Naive thymus-derived CD4-positive, alpha-beta T cell (primary cell): ENCODE measurements at regions not wholly inside any gene's neighbourhood (a gene's known extent, or its start where the extent isn't known, plus 50 kb on each side); places are given as distances from the start of the nearest gene placed in this dataset.
A peak's percentile ranks its signal among the peaks of the same experiment; 100 is the strongest.

Experiments used
- ATAC-seq: fragments of 150-1000 bp; cut with Tn5 transposase; 2 replicates; pipeline ENCODE4 v1.10.0; 2021; ENCODE audit warnings: mild to moderate bottlenecking, moderate library complexity
- CTCF ChIA-PET: fragments of 350-600 bp; sonication (Branson Sonifier 250); formaldehyde crosslinking; loops from one replicate; lab custom pipeline; 2021; ENCODE audit warnings: antibody characterized with exemption; lab: Charles Lee
- POLR2A ChIA-PET: fragments of 350-600 bp; sonication (Branson Sonifier 250); formaldehyde crosslinking; loops from one replicate; lab custom pipeline; 2021; ENCODE audit warnings: antibody characterized with exemption, inconsistent platforms; lab: Charles Lee
- DNase-seq, 9 donors: peaks; one replicate each; pipeline versions ENCODE4 v3.0.0 to v3.0.0-alpha.2; 2020 to 2022; ENCODE audit warnings: mixed read lengths in 1 of 9
- H3K27ac ChIP-seq: one replicate; pipeline ENCODE4 v1.7.0; 2013; ENCODE audit warnings: mild to moderate bottlenecking, low read depth, low read length, moderate library complexity
- H3K27me3 ChIP-seq, 2 donors: one replicate each; pipeline ENCODE4 v1.7.0; 2013; ENCODE audit warnings: low read length in 2 of 2, mild to moderate bottlenecking in 2 of 2, moderate library complexity in 2 of 2; ENCODE audit not compliant: control insufficient read depth in 2 of 2, insufficient read depth in 2 of 2
- H3K36me3 ChIP-seq, 3 experiments: 1 replicate in 2 of 3; 2 replicates in 1 of 3; pipeline ENCODE4 v1.7.0; 2013; ENCODE audit warnings: low read length in 3 of 3, mild to moderate bottlenecking in 3 of 3, moderate library complexity in 1 of 3; ENCODE audit not compliant: insufficient read depth in 3 of 3, control insufficient read depth in 2 of 3
- H3K4me1 ChIP-seq, 2 donors: one replicate each; pipeline ENCODE4 v1.7.0; 2013; ENCODE audit warnings: low read length in 2 of 2, mild to moderate bottlenecking in 2 of 2, moderate library complexity in 1 of 2; ENCODE audit not compliant: control insufficient read depth in 2 of 2, insufficient read depth in 2 of 2
- H3K4me3 ChIP-seq: 2 replicates; pipeline ENCODE4 v1.7.0; 2013; ENCODE audit warnings: mild to moderate bottlenecking, low read length
- H3K9me3 ChIP-seq, 3 experiments: 1 replicate in 2 of 3; 2 replicates in 1 of 3; pipeline ENCODE4 v1.7.0; 2013; ENCODE audit warnings: low read length in 3 of 3; ENCODE audit not compliant: control insufficient read depth in 2 of 3
- H3K27ac Mint-ChIP-seq, 9 donors: one replicate each; pipeline ENCODE4 v1.8.0; 2020 to 2022; ENCODE audit warnings: mixed read lengths in 9 of 9, mild to moderate bottlenecking in 8 of 9, moderate library complexity in 5 of 9, inconsistent platforms in 2 of 9
- H3K27me3 Mint-ChIP-seq, 5 donors: one replicate each; pipeline ENCODE4 v1.8.0; 2021 to 2022; ENCODE audit warnings: mixed read lengths in 5 of 5, mild to moderate bottlenecking in 1 of 5
- H3K36me3 Mint-ChIP-seq, 5 donors: one replicate each; pipeline ENCODE4 v1.8.0; 2020 to 2022; ENCODE audit warnings: mixed read lengths in 5 of 5, mild to moderate bottlenecking in 3 of 5, inconsistent platforms in 1 of 5
- H3K4me1 Mint-ChIP-seq, 7 donors: one replicate each; pipeline ENCODE4 v1.8.0; 2020 to 2022; ENCODE audit warnings: mixed read lengths in 7 of 7, mild to moderate bottlenecking in 3 of 7, inconsistent platforms in 1 of 7
- H3K4me3 Mint-ChIP-seq, 10 donors: one replicate each; pipeline ENCODE4 v1.8.0; 2020 to 2022; ENCODE audit warnings: mild to moderate bottlenecking in 10 of 10, mixed read lengths in 10 of 10, moderate library complexity in 6 of 10, inconsistent platforms in 2 of 10
- H3K9me3 Mint-ChIP-seq, 11 donors: one replicate each; pipeline ENCODE4 v1.8.0; 2020 to 2022; ENCODE audit warnings: mixed read lengths in 11 of 11, mild to moderate bottlenecking in 4 of 11, inconsistent platforms in 1 of 11, moderate library complexity in 1 of 11
- intact Hi-C, 2 donors: fragments of 100-400 bp; cut with micrococcal nuclease; formaldehyde crosslinking; loops; one replicate each; pipeline ENCODE4 v1.15.1; 2023

DNA sequence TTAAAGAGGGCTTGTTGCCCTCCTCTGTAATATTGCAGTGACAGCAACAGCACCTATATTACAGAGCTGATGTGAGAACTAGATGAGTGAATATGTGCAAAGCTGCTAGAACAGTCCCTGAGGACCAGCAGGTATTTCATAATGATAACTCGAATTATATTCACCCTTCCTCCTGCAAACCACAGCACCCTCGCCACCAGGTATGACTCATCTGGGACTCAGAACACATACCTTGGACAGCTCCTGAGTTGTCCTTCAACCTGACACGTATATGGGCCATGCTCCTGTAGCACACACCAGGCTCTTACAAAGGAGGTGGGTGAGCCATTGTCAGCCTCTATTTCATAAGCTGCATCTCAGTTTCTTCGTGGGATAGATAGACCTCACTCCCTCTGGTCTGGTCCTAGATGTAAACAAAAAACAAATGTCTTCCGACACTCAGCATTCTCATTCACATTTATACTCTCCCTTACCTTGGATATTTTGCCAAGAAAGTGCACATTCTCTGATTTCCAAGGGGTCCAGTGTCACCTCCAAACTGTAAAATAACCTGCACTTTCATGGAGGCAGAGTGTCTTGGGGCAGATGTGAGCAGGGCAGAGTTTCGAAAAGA is 124.5 kb downstream of the TLE3 start:
- Histone ChIP-seq H3K27me3 (no peaks in the 10 kb centered on the region), H3K4me3 (no peak overlapping the region), H3K36me3 (no peaks in the 10 kb centered on the region), H3K27ac (no peak overlapping the region), H3K9me3 (no peaks in the 10 kb centered on the region), H3K4me1 (no peaks in the 10 kb centered on the region)
- ATAC-seq: no peak
- Mint-ChIP-seq H3K9me3 (peaks cover 0 to 8% (median 0%) of the 10 kb centered on the region in 11 donors), H3K4me3 (no peak overlapping the region), H3K4me1 (no peaks in the 10 kb centered on the region), H3K36me3 (no peaks in the 10 kb centered on the region), H3K27ac (no peak overlapping the region), H3K27me3 (peaks cover 5 to 39% (median 36%) of the 10 kb centered on the region in 5 donors)
- ChIA-PET CTCF (no interaction called here), POLR2A (interaction anchor here (0.7 kb wide), 1 partner anchor 40 kb away, joined by 3 read pairs; no protein-coding TSS in a partner anchor)
- intact Hi-C loops: no loop called here
- peak in 1 of 9 donors; percentile 35 for DNase-seq

DNA sequence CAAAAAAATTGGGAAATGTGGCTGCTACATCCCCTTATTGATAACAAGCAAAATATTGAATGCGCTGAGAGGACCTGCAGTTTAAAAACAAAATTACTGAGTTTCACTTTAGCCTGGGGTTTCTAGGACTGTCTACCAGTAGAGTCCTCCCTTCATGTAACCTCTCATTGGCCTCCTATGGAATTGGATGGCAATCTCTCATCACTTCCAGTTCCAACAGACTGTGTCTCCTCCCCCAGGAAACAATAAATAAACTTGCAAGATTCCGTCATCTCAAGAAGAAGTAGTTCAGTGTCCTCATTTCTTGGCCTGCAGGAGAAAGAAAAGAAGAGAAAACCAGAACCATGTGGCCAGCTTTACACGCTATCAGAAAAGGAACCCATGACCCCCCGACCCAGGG is 123.8 kb downstream of the TLE3 start:
- Histone ChIP-seq H3K27me3 (no peaks in the 10 kb centered on the region), H3K4me3 (no peak overlapping the region), H3K4me1 (no peaks in the 10 kb centered on the region), H3K9me3 (no peaks in the 10 kb centered on the region), H3K27ac (no peak overlapping the region), H3K36me3 (no peaks in the 10 kb centered on the region)
- no peaks in the 10 kb centered on the region for H3K4me1 Mint-ChIP-seq
- ATAC-seq: no peak
- no peak overlapping the region for H3K27ac Mint-ChIP-seq
- CTCF ChIA-PET: no interaction called here
- peaks cover 0 to 8% (median 0%) of the 10 kb centered on the region in 11 donors for H3K9me3 Mint-ChIP-seq
- no peak for DNase-seq
- POLR2A ChIA-PET: no interaction called here
- H3K27me3 Mint-ChIP-seq: peaks cover 5 to 39% (median 36%) of the 10 kb centered on the region in 5 donors
- no peaks in the 10 kb centered on the region for H3K36me3 Mint-ChIP-seq
- no peak overlapping the region for H3K4me3 Mint-ChIP-seq
- intact Hi-C loops: no loop called here

- Mint-ChIP-seq H3K4me1 (no peaks in the 10 kb centered on the region), H3K27me3 (peaks cover 5 to 38% (median 36%) of the 10 kb centered on the region in 5 donors), H3K27ac (no peak overlapping the region), H3K36me3 (no peaks in the 10 kb centered on the region), H3K4me3 (no peak overlapping the region), H3K9me3 (peaks cover 0 to 8% (median 0%) of the 10 kb centered on the region in 11 donors)
- DNase-seq (no peak), ATAC-seq (no peak)
- no peaks in the 10 kb centered on the region for H3K9me3 ChIP-seq
- intact Hi-C loops: no loop called here
- H3K4me3 ChIP-seq: no peak overlapping the region
- H3K27me3 ChIP-seq: no peaks in the 10 kb centered on the region
- no peaks in the 10 kb centered on the region for H3K36me3 ChIP-seq
- ChIA-PET CTCF (no interaction called here), POLR2A (no interaction called here)
- no peak overlapping the region for H3K27ac ChIP-seq
- no peaks in the 10 kb centered on the region for H3K4me1 ChIP-seq
Measured at GRCh38 chr15:69974321-69974720, 123.4 kb downstream of the TLE3 start.

- Histone ChIP-seq H3K27ac (no peak overlapping the region), H3K27me3 (no peaks in the 10 kb centered on the region), H3K4me1 (no peaks in the 10 kb centered on the region), H3K4me3 (no peak overlapping the region), H3K9me3 (no peaks in the 10 kb centered on the region), H3K36me3 (no peaks in the 10 kb centered on the region)
- Mint-ChIP-seq H3K4me1 (no peaks in the 10 kb centered on the region), H3K27ac (no peak overlapping the region), H3K4me3 (no peak overlapping the region), H3K27me3 (peaks cover 10 to 47% (median 34%) of the 10 kb centered on the region in 5 donors), H3K36me3 (no peaks in the 10 kb centered on the region), H3K9me3 (peaks cover 0 to 8% (median 0%) of the 10 kb centered on the region in 11 donors)
- ChIA-PET POLR2A (interaction anchor here (0.6 kb wide), 1 partner anchor 120 kb away, joined by 3 read pairs; no protein-coding TSS in a partner anchor), CTCF (interaction anchor here (0.8 to 1.1 kb wide), 2 partner anchors 227 to 491 kb away, joined by 3 read pairs; no protein-coding TSS in a partner anchor)
- ATAC-seq (peak; percentile 46), DNase-seq (peak in 8 of 9 donors; percentile 8 to 59 (median 46))
- intact Hi-C loops: no loop called here
Measured at GRCh38 chr15:69976366-69976994, 121.2 kb downstream of the TLE3 start.

- intact Hi-C loops: no loop called here
- ChIA-PET CTCF (no interaction called here), POLR2A (interaction anchor here (0.6 kb wide), 1 partner anchor 93 kb away, joined by 3 read pairs; no protein-coding TSS in a partner anchor)
Measured at GRCh38 chr15:69978603-69979002, 119.1 kb downstream of the TLE3 start.

DNA sequence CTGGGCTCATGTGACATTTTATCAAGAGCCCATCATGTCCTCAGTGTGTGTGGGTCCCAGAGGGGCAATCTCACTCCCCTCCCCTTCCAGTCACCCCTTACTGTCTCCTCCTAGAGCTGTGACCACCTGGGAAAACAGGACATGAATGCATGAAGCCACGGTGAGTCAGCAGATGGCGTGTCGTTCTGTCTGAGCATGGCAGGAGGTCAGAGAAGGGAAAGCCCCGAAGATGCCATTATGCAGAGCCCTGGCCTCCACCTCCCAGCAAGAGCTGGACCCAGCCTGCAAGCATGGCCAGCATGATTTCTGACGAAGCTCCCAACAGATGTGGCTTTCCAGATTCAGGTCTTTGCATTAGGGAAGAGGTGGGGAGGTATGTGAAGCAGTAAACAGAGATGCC is 118.5 kb downstream of the TLE3 start:
- Histone ChIP-seq H3K27me3 (no peaks in the 10 kb centered on the region), H3K9me3 (no peaks in the 10 kb centered on the region), H3K4me3 (no peak overlapping the region), H3K27ac (no peak overlapping the region), H3K36me3 (no peaks in the 10 kb centered on the region), H3K4me1 (no peaks in the 10 kb centered on the region)
- no peak for DNase-seq
- H3K9me3 Mint-ChIP-seq: peaks cover 0 to 4% (median 0%) of the 10 kb centered on the region in 11 donors
- H3K36me3 Mint-ChIP-seq: no peaks in the 10 kb centered on the region
- peaks cover 10 to 31% (median 23%) of the 10 kb centered on the region in 5 donors for H3K27me3 Mint-ChIP-seq
- no peak for ATAC-seq
- no peak overlapping the region for H3K4me3 Mint-ChIP-seq
- ChIA-PET POLR2A (interaction anchor here (0.6 kb wide), 1 partner anchor 93 kb away, joined by 3 read pairs; no protein-coding TSS in a partner anchor), CTCF (no interaction called here)
- peaks cover 0 to 1% (median 0%) of the 10 kb centered on the region in 7 donors for H3K4me1 Mint-ChIP-seq
- H3K27ac Mint-ChIP-seq: no peak overlapping the region
- intact Hi-C loops: no loop called here

More at GRCh38 chr15:69978603-69979002, 119.1 kb downstream of the TLE3 start:
- Histone ChIP-seq H3K9me3 (no peaks in the 10 kb centered on the region), H3K4me3 (no peak overlapping the region), H3K27ac (no peak overlapping the region), H3K36me3 (no peaks in the 10 kb centered on the region), H3K27me3 (no peaks in the 10 kb centered on the region), H3K4me1 (no peaks in the 10 kb centered on the region)
- ATAC-seq: no peak
- DNase-seq: no peak
- Mint-ChIP-seq H3K36me3 (no peaks in the 10 kb centered on the region), H3K27ac (no peak overlapping the region), H3K27me3 (peaks cover 10 to 38% (median 27%) of the 10 kb centered on the region in 5 donors), H3K9me3 (peaks cover 0 to 6% (median 0%) of the 10 kb centered on the region in 11 donors), H3K4me1 (peaks cover 0 to 1% (median 0%) of the 10 kb centered on the region in 7 donors), H3K4me3 (no peak overlapping the region)
